Keratinocyte (primary cell): ENCODE measurements at regions not wholly inside any gene's neighbourhood (a gene's known extent, or its start where the extent isn't known, plus 50 kb on each side); places are given as distances from the start of the nearest gene placed in this dataset.

ENCODE experiments used
- DNase-seq: peaks from one replicate; pipeline ENCODE4 v3.0.0-alpha.2; 2011; ENCODE audit warnings: low read depth, missing footprints, low spot score
- FAIRE-seq: peaks from 2 replicates; lab custom pipeline; 2011; peaks lifted over from hg19 to GRCh38; lab: Jason Lieb, UNC
- H2AFZ ChIP-seq: 2 replicates; pipeline ENCODE4 v1.6.0; 2012; ENCODE audit warnings: low read length, control low read depth, inconsistent platforms; ENCODE audit not compliant: control insufficient read depth
- H3K27ac ChIP-seq: 2 replicates; pipeline ENCODE4 v1.5.1; 2011; ENCODE audit warnings: low read length; ENCODE audit not compliant: control insufficient read depth, insufficient read depth
- H3K27me3 ChIP-seq: 3 replicates; pipeline ENCODE4 v1.6.0; 2011; ENCODE audit warnings: low read length; ENCODE audit not compliant: control insufficient read depth, insufficient read depth; ENCODE audit errors: extremely low read depth
- H3K36me3 ChIP-seq, 2 experiments: 2 replicates in 1 of 2; 3 replicates in 1 of 2; pipeline ENCODE4 v1.5.1; 2011; ENCODE audit warnings: low read length in 2 of 2, mild to moderate bottlenecking in 1 of 2; ENCODE audit not compliant: control insufficient read depth in 2 of 2, insufficient read depth in 2 of 2; ENCODE audit errors: extremely low read depth in 1 of 2
- H3K4me1 ChIP-seq: 3 replicates; pipeline ENCODE4 v1.5.1; 2011; ENCODE audit warnings: low read length; ENCODE audit not compliant: control insufficient read depth, insufficient read depth; ENCODE audit errors: extremely low read depth
- H3K4me2 ChIP-seq: 3 replicates; pipeline ENCODE4 v1.6.0; 2011; ENCODE audit warnings: low read depth, low read length; ENCODE audit not compliant: control insufficient read depth, insufficient read depth; ENCODE audit errors: extremely low read depth
- H3K4me3 ChIP-seq, 3 experiments: fragments of 200-600 bp in 1 of 3; sonication (generic) in 1 of 3; 2 replicates in 2 of 3; 3 replicates in 1 of 3; pipeline ENCODE4 v1.5.1; 2011 to 2016; ENCODE audit warnings: low read length in 3 of 3, mild to moderate bottlenecking in 3 of 3, control low read depth in 2 of 3, inconsistent platforms in 1 of 3, low read depth in 1 of 3, mixed read lengths in 1 of 3, mixed run types in 1 of 3, moderate library complexity in 1 of 3; ENCODE audit not compliant: control insufficient read depth in 2 of 3, insufficient read depth in 2 of 3; ENCODE audit errors: extremely low read depth in 1 of 3
- H3K79me2 ChIP-seq: 2 replicates; pipeline ENCODE4 v1.6.0; 2012; ENCODE audit warnings: low read length; ENCODE audit not compliant: control insufficient read depth, insufficient read depth
- H3K9ac ChIP-seq: 3 replicates; pipeline ENCODE4 v1.6.0; 2011; ENCODE audit warnings: low read length; ENCODE audit not compliant: control insufficient read depth, insufficient read depth; ENCODE audit errors: extremely low read depth
- H3K9me1 ChIP-seq: 3 replicates; pipeline ENCODE4 v1.6.0; 2011; ENCODE audit warnings: low read length; ENCODE audit not compliant: control insufficient read depth, insufficient read depth; ENCODE audit errors: extremely low read depth
- H3K9me3 ChIP-seq: 2 replicates; pipeline ENCODE4 v1.5.1; 2012; ENCODE audit warnings: low read depth, low read length; ENCODE audit not compliant: control insufficient read depth
- H4K20me1 ChIP-seq: 3 replicates; pipeline ENCODE4 v1.6.0; 2011; ENCODE audit warnings: low read length; ENCODE audit not compliant: control insufficient read depth, insufficient read depth; ENCODE audit errors: extremely low read depth
- CTCF ChIP-seq, 3 experiments: IDR thresholded peaks in 1 of 3; conservative IDR thresholded peaks in 1 of 3; optimal IDR thresholded peaks in 1 of 3; 2 replicates in 2 of 3; 3 replicates in 1 of 3; pipeline versions ENCODE3 to v1.5.1; 2011; ENCODE audit warnings: low read length in 3 of 3, mild to moderate bottlenecking in 3 of 3, moderate library complexity in 2 of 3, control low read depth in 1 of 3, inconsistent platforms in 1 of 3; ENCODE audit not compliant: insufficient read depth in 2 of 3; ENCODE audit errors: extremely low read depth in 1 of 3
- EZH2 ChIP-seq: IDR thresholded peaks from one replicate; pipeline ENCODE4 v1.6.1; 2012; ENCODE audit warnings: inconsistent platforms, mild to moderate bottlenecking, low read length, moderate library complexity
- dilution Hi-C: fragments of 300-500 bp; cut with MboI; formaldehyde crosslinking; loops from one replicate; pipeline ENCODE4 v1.7.0; 2020; ENCODE audit warnings: low sequenced_read_pairs; ENCODE audit not compliant: extremely low pct_ligation_motif_present

GRCh38 chr16:86676254-86676670 lies 97.9 kb downstream of the FOXL1 start:
- peak overlapping the region; percentile 52 for H3K4me2 ChIP-seq
- DNase-seq (peak; percentile 62), FAIRE-seq (peak; percentile 98)
- no peaks in the 10 kb centered on the region for H4K20me1 ChIP-seq
- TF ChIP-seq EZH2 (no peak), CTCF (optimal IDR thresholded peaks at IDR 0.05 in 1 of 3, IDR thresholded peaks at IDR 0.05 in 1 of 3, conservative IDR thresholded peaks at IDR 0.05 in 1 of 3; ENCODE audit: extremely low read depth in 1 of 3, insufficient read depth in 2 of 3, low read length in 3 of 3) (no peak)
- peak overlapping the region; percentile 35 for H3K27ac ChIP-seq
- H3K4me3 ChIP-seq = no peak overlapping the region
- no peaks in the 10 kb centered on the region for H3K9me1 ChIP-seq
- peaks cover 2% of the 10 kb centered on the region for H3K9me3 ChIP-seq
- no peaks in the 10 kb centered on the region for H3K36me3 ChIP-seq
- H3K4me1 ChIP-seq = peaks cover 26% of the 10 kb centered on the region
- no peak overlapping the region for H2AFZ ChIP-seq
- dilution Hi-C loops = no loop called here
- H3K79me2 ChIP-seq = no peaks in the 10 kb centered on the region
- H3K9ac ChIP-seq = no peak overlapping the region
- H3K27me3 ChIP-seq = no peaks in the 10 kb centered on the region

DNA sequence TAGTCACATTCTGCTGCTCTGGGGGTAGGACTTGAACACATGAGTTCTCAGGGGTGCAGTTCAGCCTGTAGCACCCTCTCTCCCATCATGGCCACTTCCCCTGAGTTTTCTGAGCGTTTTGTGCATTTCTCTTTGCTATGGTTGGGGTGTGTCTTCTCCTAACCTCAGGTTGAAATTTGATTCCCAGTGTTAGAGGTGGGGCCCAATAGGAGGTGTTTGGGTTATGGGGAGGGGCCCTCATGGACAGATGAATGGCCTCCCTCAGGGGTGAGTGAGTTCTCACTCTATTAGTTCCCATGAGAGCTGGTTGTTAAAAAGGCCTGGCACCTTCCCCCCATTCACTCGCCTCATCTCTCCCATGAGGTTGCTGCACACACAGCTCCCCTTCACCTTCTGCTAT lies 101.1 kb downstream of the FOXL1 start:
- no peak overlapping the region for H3K9ac ChIP-seq
- H3K27ac ChIP-seq = no peak overlapping the region
- H3K4me2 ChIP-seq = no peak overlapping the region
- H3K4me1 ChIP-seq = peaks cover 26% of the 10 kb centered on the region
- H2AFZ ChIP-seq = no peak overlapping the region
- dilution Hi-C loops = no loop called here
- no peak overlapping the region for H3K4me3 ChIP-seq
- H4K20me1 ChIP-seq = no peaks in the 10 kb centered on the region
- FAIRE-seq (no peak), DNase-seq (no peak)
- H3K9me3 ChIP-seq = peaks cover 2% of the 10 kb centered on the region
- no peak for TF ChIP-seq CTCF (optimal IDR thresholded peaks at IDR 0.05 in 1 of 3, IDR thresholded peaks at IDR 0.05 in 1 of 3, conservative IDR thresholded peaks at IDR 0.05 in 1 of 3; ENCODE audit: extremely low read depth in 1 of 3, insufficient read depth in 2 of 3, low read length in 3 of 3)
- TF ChIP-seq EZH2 = no peak
- no peaks in the 10 kb centered on the region for H3K9me1 ChIP-seq
- H3K79me2 ChIP-seq = no peaks in the 10 kb centered on the region
- H3K36me3 ChIP-seq = no peaks in the 10 kb centered on the region
- no peaks in the 10 kb centered on the region for H3K27me3 ChIP-seq
